ENCODE measurements at regions not wholly inside any gene's neighbourhood (a gene's known extent, or its start where the extent isn't known, plus 50 kb on each side); places are given as distances from the start of the nearest gene placed in this dataset.

GRCh38 chr14:56413721-56414120, 165.9 kb upstream of the TMEM260 start:
- TF ChIP-seq, protein P1, sequence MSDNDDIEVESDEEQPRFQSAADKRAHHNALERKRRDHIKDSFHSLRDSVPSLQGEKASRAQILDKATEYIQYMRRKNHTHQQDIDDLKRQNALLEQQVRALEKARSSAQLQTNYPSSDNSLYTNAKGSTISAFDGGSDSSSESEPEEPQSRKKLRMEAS (IDR thresholded peaks at IDR 0.05), result no peak
- TF ChIP-seq, protein P2, sequence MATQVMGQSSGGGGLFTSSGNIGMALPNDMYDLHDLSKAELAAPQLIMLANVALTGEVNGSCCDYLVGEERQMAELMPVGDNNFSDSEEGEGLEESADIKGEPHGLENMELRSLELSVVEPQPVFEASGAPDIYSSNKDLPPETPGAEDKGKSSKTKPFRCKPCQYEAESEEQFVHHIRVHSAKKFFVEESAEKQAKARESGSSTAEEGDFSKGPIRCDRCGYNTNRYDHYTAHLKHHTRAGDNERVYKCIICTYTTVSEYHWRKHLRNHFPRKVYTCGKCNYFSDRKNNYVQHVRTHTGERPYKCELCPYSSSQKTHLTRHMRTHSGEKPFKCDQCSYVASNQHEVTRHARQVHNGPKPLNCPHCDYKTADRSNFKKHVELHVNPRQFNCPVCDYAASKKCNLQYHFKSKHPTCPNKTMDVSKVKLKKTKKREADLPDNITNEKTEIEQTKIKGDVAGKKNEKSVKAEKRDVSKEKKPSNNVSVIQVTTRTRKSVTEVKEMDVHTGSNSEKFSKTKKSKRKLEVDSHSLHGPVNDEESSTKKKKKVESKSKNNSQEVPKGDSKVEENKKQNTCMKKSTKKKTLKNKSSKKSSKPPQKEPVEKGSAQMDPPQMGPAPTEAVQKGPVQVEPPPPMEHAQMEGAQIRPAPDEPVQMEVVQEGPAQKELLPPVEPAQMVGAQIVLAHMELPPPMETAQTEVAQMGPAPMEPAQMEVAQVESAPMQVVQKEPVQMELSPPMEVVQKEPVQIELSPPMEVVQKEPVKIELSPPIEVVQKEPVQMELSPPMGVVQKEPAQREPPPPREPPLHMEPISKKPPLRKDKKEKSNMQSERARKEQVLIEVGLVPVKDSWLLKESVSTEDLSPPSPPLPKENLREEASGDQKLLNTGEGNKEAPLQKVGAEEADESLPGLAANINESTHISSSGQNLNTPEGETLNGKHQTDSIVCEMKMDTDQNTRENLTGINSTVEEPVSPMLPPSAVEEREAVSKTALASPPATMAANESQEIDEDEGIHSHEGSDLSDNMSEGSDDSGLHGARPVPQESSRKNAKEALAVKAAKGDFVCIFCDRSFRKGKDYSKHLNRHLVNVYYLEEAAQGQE (IDR thresholded peaks at IDR 0.05; ENCODE audit: low read depth), result no peak
- no peak for TF ChIP-seq TAF1 (IDR thresholded peaks at IDR 0.05; ENCODE audit: low read depth)
- no peak for TF ChIP-seq RAD21 (IDR thresholded peaks at IDR 0.05; ENCODE audit: low read depth)
- TF ChIP-seq, protein P3, sequence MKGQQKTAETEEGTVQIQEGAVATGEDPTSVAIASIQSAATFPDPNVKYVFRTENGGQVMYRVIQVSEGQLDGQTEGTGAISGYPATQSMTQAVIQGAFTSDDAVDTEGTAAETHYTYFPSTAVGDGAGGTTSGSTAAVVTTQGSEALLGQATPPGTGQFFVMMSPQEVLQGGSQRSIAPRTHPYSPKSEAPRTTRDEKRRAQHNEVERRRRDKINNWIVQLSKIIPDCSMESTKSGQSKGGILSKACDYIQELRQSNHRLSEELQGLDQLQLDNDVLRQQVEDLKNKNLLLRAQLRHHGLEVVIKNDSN (IDR thresholded peaks at IDR 0.05), result no peak
